Right lobe of liver (tissue), 4 donors: ENCODE measurements at regions not wholly inside any gene's neighbourhood (a gene's known extent, or its start where the extent isn't known, plus 50 kb on each side); places are given as distances from the start of the nearest gene placed in this dataset.

Source experiments
- CTCF ChIP-seq, 4 donors: fragments of 200-600 bp in 3 of 4; fragments of 450-650 bp in 1 of 4; IDR thresholded peaks; one replicate each; pipeline versions ENCODE4 v1.5.1 to v1.8.0; 2016 to 2022; ENCODE audit warnings: antibody characterized with exemption in 4 of 4, mild to moderate bottlenecking in 2 of 4
- POLR2A ChIP-seq: fragments of 450-650 bp; IDR thresholded peaks from one replicate; pipeline ENCODE4 v1.6.1; 2017; ENCODE audit warnings: antibody characterized with exemption, mild to moderate bottlenecking
- donor health status: DM: no; HTN: no; CAD: no.
- donor health status: DM: no; HTN: no; CAD: no.
- donor health status: DM: no; HTN: yes; CAD: no.

DNA sequence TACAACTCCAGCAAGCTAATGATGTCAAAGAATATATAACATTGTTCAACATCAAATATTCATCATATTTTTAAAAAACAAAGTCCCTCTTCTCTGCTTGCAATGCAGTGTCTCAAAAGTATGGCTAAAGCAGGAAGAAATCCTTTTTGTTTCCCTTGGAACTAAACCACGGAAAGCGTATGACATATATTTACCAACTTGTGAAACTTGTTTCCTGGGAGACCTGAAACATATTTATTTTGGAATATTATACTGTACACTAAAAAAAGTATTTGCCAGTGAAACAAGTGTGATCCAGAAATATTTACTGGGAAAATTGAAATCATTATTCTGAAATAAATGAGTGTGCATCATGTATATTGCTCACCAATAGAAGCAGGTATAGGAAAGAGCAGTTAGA, 156.0 kb upstream of the ANKRD50 start:
- TF ChIP-seq CTCF (IDR thresholded peaks at IDR 0.05): no peak
- no peak for TF ChIP-seq POLR2A
